NCI-H2029 treated with DMSO at 0.1 percent for 48 hours (cell line): ENCODE measurements at regions not wholly inside any gene's neighbourhood (a gene's known extent, or its start where the extent isn't known, plus 50 kb on each side); places are given as distances from the start of the nearest gene placed in this dataset.
"Not testable (repeated sequence)": the region's sequence is repeated elsewhere in the genome, so short reads cannot be mapped to it uniquely, and the experiment has no call there.

Experiments used
- DNase-seq: peaks from one replicate; lab custom pipeline; 2025; lab: John Stamatoyannopoulos, UW

DNA sequence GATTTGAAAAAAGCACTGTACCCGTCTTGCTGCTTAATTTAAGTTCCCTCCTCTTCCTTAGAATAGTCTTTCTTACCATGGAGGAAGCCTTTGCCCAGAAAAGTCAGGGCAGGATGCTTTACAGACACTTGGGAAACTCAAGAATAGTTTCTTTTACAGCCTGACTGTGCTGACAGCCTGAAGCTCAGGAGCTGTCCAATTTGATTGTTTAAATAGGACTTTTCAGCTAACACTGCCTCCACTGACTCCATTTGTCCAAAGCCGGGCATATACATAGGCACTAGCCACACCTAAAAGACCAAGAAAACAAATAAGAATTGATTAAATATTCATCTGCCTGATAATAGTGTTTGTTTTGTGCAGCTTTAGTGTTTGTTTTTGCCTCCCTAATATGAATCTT, 110.9 kb upstream of the L3MBTL4 start:
- DNase-seq = no peak

- DNase-seq = no peak
Observed at GRCh38 chr18:6537475-6537874, 122.8 kb upstream of the L3MBTL4 start.

DNA sequence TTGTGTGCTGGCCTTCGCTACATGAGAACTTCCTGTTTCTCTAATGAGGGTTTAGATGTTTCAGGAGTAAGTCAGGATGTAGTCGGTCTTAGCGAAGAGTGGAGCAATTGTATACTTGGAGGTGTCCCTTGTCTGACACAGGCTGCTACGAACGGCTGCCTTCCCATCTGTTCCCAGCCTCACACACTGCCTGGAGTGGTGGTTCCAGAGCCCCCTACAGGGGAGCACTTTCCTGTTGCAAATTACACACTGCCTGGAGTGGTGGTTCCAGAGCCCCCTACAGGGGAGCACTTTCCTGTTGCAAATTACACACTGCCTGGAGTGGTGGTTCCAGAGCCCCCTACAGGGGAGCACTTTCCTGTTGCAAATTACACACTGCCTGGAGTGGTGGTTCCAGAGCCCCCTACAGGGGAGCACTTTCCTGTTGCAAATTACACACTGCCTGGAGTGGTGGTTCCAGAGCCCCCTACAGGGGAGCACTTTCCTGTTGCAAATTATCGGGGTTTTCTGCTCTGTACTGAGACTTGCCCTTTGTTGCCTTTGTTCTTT, 126.5 kb upstream of the L3MBTL4 start:
- DNase-seq = not testable (repeated sequence)

- DNase-seq = no peak
Observed at GRCh38 chr18:6542296-6542695, 127.6 kb upstream of the L3MBTL4 start.

GRCh38 chr18:6543330-6543908, 128.7 kb upstream of the L3MBTL4 start:
- DNase-seq = peak; percentile 38

DNA sequence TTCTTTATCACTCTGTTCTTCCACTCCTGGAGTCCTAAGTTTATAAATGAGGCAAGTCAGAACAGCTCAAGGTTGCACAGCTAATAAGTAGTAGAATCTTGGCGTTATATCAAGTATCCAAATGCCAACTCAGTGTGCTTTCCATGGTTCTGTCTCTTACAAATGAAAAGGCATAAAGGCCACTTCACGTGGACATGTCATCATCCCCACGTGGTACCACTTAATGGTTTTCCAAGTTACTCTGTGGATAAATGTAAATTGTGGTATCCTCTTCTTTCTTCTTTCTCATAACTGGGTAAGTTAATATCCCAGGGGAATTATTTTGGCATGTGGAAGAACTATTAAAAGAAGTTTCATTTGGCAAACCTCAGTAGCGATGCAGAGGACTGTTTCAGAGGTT, 131.5 kb upstream of the L3MBTL4 start:
- no peak for DNase-seq

DNA sequence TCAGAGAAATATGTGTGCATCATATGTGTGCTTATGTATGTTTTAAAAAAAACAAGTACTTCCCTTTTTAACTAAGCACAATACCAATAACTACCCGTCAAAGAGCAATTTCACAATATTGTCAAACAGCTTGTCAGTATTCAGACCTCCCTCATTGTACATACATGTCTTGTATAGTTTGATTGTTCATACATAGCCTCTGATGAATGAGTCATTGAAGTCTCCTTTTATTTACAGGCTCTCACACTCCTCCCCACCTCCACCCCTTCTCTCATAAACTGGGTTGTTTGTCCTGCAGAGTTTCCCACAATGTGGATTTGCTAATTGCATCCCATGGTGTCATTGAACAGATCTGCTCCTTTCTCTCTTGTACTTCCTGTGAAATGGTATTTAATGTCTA, 132.8 kb upstream of the L3MBTL4 start:
- no peak for DNase-seq

GRCh38 chr18:6553234-6553900, 138.7 kb upstream of the L3MBTL4 start:
- no peak for DNase-seq

DNA sequence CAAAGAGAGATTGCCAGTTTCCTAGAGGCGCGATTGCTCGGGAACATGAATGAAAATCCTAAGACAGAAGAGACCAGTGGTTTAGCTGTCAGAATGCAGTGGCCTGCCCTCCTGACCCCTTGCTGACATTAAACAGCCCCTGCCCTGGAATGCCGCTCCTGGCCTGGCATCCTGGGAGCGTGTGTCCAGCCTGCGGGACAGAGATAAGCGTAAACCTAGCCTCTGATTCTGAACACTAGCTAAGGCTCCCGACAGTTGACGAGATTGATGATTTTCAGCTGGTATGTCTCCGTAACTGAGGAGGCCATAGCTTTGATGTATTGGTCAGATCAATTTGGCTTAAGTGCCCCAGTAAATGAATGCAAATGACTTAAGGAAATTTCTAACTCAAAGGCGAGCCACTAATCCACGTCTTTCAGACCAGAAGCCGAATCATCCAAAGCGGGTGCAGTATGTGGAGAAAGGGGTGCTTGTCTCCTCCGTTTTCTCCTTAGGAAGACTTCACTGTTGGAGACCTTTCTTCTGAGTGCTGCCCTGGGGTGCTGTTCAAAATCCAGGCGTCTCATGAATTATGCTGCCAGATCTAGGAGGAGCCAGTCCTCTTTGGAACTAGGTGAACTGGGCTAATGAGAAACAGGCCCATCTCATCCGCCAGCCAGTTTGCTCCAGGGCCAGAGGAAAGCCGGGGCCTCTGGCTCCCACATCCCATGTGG, 142.5 kb upstream of the L3MBTL4 start:
- no peak for DNase-seq

GRCh38 chr18:6557770-6558248, 143.1 kb upstream of the L3MBTL4 start:
- no peak for DNase-seq

- no peak for DNase-seq
Observed at GRCh38 chr18:6558446-6559156, 143.9 kb upstream of the L3MBTL4 start.

GRCh38 chr18:6559296-6559695, 144.6 kb upstream of the L3MBTL4 start:
- DNase-seq = no peak

DNA sequence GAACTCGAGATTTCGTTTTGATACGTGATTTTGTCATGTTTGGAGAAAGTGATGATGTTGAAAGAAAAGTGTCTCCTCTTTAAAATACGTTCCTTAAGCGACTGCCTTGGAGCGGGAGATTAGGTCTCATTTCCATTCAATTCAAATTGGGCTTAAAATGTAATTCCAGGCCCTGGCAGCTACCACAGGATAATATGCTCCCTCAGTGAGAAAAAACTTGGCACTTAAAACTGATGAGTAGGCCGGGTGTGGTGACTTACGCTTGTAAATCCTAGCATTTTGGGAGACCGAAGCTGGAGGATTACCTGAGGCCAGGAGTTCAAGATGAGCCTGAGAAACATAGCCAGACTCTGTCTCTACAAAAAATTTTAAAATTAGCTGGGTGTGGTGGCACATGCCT, 146.3 kb upstream of the L3MBTL4 start:
- DNase-seq = no peak

DNA sequence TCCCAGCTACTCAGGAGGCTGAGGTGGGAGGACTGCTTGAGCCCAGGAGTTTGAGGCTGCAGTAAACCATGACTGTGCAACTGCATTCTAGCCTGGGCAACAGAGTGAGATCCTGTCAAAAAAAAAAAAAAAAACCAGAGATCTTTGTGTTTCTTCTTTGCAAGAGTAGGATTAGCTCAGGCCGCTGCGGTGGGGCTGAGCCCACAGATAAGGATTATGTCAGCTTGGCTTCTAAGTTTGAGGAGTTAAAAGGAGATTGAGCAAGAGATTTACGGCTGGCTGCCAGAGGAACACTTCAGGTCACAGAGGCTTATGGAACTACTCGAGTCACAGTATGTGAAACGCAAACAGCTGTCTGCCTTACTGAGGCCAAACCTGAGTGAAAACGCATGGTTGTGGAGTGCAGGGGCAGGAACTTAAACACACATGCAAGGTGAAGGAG, 146.7 kb upstream of the L3MBTL4 start:
- no peak for DNase-seq

DNA sequence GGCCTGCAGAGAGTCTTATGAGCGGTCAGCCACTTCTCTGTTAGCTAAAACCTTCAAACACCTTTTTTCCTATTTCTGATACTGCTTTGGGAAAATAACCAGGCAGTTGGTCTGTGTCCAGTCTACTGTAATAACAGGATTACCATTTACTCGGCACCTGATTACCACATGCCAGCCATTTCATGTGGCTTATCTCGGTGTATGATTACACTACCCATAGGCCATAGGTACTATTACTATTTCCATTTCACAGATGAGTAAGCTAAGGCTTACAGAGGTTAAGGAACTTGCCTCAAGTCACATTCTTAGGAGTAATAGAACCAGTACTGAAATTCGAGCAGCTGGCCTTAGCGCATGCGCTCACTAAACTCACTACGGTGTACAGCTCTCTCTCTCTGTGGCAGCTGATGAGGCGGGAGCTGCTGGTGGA, 147.2 kb upstream of the L3MBTL4 start:
- no peak for DNase-seq

DNA sequence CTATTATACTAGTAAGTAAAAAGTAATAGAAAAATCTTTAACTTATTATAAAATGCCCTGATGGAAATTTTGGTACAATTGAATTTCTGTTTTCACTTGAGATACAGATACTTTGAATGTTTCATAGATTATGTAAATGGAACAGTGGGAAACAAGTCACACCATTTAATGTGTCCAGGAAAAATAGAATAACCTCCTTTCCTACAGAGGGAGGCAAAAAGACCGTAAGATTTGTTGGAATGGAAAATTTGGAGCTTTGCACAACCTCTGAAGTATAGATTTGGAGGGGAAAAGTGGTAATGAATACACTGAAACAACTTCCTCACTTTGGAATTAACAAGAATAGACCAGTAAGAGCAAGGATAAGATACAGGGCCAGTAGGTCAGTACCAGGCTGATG, 149.2 kb upstream of the L3MBTL4 start:
- DNase-seq = no peak

DNA sequence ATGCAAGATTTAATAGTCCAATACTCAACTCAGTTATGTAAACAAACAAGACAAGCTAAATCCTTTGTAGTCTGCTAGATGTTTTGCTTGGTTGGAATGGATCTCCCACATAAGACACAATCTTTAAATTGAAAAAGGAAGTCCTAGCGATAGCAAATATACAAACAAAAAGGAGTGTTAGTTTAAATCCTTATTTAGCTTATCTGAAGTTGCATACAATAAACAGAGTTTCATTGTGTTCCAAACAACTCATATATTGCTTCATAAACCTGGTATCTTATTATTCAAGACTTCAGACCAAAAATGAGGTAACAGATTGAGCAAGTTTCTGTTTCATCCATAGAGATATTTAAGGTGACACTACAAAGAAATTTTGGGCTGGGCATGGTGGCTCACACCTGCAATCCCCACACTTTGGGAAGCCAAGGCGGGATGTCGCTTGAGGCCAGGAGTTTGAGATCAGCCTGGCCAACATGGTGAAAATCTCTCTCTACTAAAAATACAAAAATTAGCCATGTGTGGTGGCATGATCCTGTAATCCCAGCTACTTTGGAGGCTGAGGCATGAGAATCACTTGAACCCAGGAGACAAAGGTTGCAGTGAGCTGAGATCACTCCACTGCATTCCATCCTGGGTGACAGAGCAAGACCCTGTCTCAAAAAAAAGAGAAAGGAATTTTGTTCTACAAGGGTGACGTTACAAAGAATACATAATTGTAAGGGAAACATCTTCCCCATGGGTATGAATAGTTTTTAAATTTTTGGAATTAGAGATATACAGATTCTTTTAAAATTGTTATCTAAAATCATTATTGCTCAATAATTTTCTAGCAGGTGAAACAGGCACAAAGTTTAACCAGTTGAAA, 150.5 kb upstream of the L3MBTL4 start:
- DNase-seq = no peak

- no peak for DNase-seq
Observed at GRCh38 chr18:6565815-6566081, 151.0 kb upstream of the L3MBTL4 start.

GRCh38 chr18:6566338-6566911, 151.7 kb upstream of the L3MBTL4 start:
- peak; percentile 17 for DNase-seq

- no peak for DNase-seq
Observed at GRCh38 chr18:6569813-6570212, 155.1 kb upstream of the L3MBTL4 start.

DNA sequence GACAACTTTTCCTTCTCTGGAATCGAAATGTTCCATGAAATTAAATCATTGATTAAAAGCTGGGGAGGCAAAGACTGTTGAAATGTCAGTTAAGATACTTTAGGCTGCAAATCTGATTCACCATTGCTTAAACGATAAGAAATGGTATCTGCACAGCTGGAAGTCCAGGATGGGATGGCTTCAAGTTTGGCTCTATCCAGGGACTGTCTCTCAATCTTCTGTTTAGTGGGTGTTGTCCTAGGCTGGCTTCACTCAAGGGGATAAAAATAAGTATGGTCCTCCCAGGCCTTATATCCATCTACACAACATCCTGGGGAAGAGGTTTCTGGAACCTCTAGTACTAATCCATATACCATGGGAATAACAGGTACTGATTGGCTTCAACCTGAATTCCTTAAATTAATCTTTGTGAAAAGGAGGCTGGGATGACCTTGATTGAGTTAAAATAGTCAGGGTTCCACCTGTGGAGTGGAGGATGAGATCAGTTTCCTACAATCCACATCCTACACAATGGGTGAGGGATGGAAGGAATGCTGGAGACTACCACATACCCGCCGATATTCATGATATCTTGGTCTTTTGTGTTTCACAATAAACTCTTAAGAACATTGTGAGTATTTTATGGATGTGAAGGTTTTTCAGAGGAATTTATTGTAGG, 156.0 kb upstream of the L3MBTL4 start:
- no peak for DNase-seq
